NCI-H510A treated with DMSO at 0.1 percent for 48 hours (cell line): ENCODE measurements at regions not wholly inside any gene's neighbourhood (a gene's known extent, or its start where the extent isn't known, plus 50 kb on each side); places are given as distances from the start of the nearest gene placed in this dataset.

ENCODE experiments used
- DNase-seq: peaks from one replicate; lab custom pipeline; 2025; lab: John Stamatoyannopoulos, UW

DNA sequence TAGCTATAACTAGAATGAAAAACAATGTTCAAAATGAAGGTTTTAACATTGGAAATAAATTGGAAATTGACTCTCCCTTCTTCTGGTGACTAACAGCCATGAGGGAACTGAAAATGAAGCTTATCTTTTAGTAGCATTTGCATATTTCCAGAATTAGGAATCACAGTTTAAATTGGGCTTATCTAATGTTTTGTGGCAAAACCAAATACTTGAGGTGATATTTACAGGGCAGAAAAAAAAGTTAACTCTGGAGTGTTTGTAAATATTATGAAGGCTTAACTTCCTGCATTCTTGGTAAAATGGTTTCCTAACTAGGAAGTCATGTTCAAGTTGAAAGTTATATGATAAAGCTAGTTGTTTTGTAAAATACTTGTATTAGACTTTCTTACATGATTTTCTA, 96.4 kb upstream of the SOX9 start:
- DNase-seq, result no peak

DNA sequence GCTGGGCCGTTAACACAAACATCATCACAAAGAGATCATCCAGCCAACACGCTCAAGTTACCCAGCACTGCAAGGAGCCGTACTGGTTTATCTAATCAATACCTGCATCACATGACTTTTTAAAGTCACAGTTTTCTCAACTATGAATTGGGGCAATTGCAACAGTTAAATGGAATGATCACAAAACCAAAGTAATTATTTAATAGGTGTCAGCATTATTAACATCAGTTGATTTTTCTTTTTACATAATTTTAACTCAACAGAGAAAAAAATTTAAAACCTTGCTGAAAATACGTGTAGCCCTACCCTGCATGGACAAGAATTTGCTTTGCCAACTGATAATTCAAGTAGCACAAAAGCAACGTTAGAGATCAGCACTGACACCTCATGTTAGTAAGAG, 95.7 kb upstream of the SOX9 start:
- DNase-seq, result no peak

DNA sequence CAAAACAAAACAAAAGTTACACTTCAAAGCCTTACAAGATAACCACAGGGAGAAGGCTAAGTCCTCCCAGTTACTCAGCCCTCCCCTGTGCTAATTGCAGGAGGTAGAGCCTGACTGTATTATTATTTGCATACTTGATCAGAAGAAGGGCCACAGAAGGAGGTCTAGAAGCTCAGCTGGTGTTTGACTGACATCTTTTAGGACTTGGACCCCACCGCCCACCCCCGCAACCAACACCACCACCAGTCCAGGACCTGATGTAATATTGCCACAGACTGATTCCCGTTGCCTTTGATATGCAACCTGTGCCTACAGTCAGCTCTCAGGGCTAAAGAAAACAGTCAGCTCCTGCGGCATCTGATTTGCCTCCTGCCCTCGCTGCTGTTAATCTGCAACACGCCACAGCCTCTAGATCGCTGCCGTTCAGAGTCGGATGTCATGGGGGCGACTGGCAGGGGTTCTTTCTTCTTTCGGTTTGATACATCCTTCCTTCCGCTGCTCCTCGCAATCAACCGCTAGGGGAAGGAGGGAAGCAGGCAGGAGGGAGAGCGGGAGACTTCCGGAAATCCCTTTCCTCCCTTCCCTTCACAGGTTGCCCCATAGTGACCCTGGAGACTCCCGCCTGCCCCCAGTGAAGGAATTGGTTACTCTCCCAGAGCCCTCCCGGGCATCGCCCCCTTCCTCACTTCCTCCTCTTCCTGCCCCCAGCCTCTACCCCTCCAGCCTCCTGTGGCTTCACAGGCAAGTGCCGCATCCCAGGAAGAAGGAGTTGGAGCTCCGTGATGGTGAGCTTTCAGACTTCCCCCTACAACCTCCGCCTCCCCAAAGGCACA, 90.5 kb upstream of the SOX9 start:
- no peak for DNase-seq

DNA sequence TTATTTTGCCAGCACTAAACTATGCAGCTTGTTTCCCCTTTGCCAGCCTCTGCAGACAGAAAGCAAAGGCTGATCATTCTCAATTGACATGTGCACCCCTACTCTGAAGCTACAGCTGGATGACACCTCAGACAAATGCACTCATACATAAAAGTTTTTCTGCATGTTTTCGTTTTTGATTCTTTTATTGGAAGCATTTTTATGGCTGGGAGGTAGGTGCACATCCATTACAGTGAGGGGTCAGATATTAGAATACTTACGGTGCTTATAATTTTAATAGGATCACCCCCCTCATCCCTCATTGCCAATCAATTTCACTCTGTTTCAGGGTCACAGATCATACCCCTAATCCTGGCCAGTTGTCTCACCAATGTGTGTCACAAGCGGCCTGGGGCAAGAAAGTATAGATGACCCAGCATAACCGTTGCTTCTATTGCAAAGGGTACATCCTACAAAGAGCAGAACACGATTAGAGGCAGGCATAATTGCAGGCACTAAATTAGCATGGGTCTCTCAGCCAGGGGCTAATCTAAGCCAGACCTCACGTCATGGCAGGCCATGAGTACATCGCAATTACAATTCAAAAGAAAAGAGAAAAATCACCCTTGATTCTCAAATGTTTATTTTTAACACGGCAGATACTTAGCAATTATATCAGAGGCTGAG, 89.5 kb upstream of the SOX9 start:
- DNase-seq, result no peak

DNA sequence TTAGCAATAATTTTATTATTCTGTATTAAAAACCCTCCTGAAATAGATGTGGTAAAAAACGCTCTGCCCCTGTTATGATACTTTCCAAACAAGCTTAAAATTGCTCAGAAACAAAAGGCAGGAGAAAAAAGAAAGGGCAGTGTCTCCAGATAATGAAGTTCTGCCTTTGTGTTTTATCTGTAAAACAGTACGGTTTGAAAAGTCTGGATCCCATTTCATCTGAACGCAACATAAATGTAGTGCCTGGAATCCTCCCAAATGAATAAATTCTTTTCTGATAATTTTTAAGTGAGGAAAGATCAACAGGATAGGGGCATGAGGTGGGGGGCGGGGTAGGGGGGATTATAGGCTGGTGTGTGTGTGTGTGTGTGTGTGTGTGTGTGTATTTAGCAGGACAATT, 87.5 kb upstream of the SOX9 start:
- DNase-seq, result no peak

DNA sequence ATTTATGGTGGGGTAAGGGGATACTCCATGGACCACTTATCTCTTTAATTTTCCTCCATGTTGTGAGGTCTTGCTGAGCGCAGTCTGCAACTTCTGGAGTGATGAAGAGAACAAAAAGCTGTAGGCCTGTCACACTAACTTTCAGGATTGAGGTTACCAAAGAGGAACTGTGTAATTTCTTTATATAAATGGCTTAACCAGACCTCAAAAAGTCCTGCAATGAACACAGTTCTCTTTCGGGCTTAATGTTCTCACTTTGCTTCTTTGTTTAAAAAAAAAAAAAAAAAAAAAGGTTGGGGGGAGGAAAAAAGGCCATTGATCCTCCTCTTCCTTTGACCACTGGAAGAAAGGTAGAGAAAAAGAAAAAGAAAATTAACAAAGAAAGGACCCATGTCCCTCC, 86.8 kb upstream of the SOX9 start:
- DNase-seq, result no peak

DNA sequence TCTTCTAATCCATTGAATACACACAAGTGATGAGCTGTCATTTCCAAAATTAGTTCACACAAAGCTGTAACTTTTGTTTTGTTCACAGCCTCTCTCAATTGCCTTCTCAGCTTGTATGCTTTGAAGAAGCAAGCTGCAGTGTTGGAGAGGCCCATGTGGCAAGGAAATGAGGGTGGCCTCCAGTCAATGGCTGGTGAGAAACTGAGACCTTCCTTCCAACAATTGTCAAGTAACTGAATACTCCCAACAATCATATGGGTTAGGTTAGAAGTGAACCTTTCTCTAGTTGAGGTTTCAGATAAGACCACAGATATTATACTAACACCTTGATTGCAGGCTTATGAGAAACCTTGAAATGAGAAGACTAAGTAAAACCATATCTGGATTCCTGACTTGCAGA, 82.4 kb upstream of the SOX9 start:
- DNase-seq, result no peak

DNA sequence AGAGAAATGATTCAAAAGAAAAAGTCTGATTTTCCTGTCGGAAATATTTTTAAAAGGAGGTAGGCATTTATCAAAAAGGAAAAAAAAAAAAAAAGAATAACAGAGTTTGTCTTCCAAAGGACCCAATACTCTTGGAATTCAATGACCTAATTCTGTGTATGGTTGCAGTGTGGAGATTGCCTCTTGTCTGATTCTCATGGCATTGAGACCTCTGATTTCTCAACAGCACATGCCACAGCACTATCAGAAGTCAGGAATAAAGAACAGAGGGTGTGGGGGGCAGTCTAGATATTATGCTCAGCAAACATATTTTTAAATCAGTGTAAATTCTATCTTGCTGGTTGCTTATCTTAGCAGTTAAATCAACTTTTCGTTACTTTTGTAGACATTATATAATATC, 81.3 kb upstream of the SOX9 start:
- no peak for DNase-seq

DNA sequence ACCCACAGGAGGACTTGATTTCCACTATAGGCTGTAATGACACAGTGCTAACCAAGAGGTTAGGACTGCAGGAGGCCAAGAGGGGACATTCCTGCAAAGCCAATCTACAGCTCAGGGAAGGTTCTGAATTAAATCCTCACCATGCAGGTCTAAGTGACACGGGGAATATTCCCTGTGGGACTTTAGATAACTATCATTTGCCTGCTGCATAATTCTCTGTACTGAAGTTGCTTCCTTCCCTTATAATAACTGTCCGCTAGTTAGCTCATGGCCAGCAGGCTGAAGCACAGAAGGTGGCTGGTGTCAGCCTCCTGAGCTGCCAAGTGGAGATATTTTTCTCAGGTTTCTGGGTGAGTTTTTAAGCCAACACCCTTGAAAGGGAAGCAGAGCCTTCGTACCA, 74.6 kb upstream of the SOX9 start:
- no peak for DNase-seq

DNA sequence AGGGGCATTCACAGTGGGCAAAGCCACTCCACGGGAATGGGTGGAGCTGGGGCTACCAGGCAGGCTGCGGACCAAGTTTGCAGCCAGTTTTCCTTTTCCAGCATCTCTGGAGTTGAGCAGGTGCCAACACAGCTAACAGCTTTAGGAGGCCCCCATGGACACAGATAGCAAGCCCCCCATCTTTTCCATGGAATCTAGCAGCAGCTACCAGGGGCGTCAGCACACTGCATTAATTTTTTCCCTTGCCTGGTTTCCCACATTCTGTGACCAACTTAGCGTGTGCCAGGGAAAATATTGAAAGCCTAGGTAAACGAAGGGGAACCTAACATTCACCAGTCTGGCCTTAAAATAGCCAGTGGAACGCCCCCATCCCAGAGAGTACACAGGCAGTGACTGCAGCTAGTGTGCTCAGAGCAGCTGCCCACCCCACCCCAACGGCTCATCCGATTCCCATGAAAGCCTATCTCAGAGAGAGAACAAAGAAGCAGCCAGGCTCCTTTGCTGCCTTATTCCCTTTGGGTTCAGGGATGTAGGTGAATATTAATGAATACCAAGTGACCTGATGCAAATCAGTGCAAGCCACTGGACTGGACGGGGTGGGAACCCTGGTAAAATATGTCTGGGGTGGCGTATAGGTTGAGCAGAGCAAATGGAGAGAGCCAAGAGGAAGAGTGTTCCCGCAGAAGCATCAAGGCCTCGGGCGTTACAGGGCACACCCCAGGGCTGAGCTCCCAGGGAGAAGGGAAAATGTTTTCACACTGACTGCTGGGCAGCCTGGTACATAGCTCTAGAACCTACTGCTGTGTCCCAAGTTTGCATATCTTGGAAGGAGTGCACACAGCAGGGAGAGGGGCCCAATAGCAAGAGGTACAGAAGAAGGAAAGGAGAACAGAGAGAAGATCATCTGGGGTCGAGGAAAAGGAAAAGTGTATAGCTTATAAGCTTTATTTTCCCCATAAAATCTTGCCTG, 73.9 kb upstream of the SOX9 start:
- no peak for DNase-seq

DNA sequence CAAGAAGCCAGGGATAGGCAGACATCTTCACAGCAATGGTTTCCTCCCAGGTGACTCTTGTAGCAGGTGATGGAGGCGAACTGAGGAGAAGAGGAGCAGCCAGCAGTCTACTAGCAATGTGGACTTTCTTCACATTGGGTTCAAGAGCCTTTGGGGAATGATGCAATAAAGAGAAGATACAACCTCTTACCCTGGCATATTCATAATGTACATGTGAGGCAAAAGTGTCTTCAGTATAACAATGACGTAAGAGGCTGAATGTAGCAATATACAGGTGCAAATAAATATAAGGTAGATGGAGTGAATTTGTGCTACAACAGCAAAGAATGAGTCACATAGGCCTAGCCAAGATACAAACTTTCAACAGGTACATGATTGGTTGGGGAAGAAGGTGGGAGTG, 70.9 kb upstream of the SOX9 start:
- no peak for DNase-seq

DNA sequence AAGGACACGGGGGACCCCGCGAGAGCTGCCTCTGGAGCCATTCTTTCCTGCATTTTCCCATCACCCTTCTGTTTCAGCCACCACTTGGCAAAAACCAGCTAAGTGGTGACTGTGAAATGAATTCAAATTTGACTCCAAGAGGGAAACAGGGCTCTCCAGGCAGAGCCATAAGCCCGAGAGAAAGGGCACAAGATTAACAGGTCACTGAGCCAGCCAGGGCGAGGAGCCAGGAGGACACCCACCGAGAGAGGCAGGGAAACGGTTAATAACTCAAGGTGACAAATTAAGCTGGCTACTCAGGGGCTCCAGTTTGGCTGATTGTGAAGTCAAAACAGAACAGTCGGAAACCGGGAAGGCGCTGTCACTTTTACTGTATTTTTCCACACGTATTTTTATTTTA, 67.8 kb upstream of the SOX9 start:
- DNase-seq, result no peak

DNA sequence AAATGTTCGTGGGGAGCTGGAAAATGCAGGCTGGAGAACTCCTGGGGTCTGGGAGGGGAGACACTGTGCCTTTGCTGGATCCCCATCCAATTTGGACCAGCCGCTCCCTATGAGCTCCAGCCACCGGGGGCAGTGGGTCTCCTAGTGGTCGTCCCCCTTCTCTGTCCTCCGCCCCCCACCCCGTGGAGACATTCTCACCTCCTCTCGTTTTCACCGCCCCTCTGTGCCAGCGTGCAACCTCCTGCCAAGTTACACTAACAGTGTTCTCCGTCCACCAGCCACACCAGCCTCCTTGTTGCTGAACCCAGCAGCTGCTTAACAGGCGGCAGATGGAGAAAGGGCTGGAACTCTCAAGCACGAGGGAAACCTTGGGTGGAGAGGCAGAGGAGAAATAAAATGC, 67.4 kb upstream of the SOX9 start:
- DNase-seq, result no peak

DNA sequence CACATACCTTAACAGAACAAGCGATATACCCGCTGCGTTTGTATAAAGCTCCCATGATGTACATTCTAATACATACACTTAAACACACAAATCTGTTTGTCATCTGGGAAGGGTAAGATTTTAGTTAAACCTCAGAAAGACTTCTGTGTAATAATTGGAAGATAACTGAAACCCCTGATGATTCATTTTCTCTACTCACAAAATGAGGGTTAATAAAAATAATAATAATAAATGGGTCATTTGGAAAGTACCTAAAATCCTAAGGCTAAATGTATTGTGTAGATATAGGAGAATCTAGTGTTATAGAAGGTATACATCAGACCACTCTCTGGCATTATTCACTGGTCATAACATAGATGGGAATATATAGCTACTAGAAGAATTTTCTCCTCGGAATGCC, 64.7 kb upstream of the SOX9 start:
- no peak for DNase-seq

DNA sequence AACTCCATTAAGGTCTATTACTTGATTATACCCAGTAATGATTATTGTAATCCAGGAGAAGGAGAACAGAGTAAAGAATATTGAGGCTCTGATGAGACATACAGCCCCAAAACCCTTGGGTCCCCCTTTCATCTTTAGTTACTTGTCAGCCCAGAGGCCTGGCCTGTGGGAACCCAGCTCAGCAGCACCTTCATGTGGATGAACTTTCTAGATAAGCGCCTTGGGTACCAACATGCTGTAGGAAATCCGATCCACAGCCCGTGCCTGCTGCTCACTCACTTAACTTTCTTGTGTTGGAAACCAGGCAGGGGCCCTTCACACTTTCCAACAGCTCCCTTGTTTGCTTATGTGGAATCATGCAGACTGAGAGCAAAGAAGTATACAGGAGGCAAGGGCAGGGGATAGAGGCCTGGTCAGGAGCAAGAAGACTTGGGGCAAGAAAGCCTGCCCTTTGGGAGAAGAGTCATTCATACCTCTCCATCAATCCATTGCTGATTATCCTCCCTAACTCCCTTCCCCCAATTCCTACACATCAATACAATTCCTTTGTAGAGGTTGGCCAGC, 64.0 kb upstream of the SOX9 start:
- DNase-seq, result no peak

DNA sequence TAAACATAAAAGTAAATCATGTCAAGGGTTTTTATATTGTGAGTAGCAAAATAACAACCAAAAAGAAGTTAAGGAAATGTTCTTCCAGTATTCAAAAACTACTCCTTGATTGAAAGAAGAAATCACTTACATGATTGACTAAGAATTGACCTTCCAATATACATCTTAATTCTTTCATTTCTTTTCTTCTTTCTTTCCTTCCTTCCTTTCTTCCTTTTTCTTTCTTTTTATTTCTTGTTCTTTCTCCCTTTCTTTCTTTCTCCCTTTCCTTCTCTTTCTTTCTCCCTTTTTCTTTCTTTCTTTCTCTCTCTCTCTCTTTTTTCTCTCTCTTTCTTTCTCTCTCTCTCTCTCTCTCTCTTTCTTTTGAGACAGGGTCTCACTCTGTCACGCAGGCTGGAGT, 60.7 kb upstream of the SOX9 start:
- no peak for DNase-seq

DNA sequence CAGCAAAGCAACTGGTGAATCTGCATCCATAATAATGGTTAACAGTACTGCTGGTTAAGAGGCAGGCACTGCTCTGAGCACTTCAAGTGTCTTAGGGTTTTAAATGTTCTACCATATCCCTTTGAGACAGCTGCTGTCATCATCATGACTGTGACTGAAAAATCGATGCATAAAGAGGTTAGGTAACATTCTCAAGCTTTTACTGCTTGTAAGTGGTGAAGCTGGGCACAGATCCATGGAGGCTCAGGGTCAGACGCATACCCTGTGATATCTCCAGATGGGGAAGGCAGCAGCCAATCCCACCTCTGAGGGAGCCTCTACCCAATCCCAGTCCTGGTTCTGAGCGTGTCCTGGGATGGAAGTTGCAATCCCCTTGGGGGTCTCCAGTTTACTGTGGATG, 57.6 kb upstream of the SOX9 start:
- peak; percentile 74 for DNase-seq

DNA sequence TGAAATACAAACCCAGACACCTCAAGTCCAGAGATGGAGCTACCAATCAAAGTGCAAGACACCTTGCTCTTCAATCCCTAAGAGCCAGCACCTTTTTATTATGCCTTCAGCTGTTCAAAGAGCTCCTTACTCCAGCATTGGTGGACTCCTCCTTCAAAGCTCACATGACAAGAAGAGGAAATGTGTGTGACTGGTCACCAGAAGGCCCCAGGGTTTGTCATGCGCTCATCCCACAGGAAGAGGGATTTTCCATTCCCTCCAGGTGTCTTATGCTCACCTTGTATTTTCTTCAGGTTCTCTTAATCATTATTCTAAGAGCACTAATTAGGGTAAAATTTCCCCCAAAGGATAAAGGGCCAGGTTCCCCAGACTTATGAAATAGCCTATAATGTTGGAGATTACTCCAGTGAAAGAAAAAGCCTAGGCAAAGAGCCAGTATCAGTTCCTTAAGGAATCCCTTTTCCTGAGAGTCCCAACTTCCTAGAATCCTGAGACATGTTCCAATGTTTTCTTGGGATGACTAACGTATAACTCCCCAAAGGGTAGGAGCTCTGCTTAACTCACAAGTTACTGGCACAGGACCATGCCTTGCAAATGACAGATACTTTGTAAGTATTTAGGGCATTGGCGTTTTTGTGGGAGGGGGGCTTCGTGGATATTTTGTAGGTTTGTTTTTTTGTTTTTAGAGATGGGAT, 56.9 kb upstream of the SOX9 start:
- DNase-seq, result peak; percentile 4

DNA sequence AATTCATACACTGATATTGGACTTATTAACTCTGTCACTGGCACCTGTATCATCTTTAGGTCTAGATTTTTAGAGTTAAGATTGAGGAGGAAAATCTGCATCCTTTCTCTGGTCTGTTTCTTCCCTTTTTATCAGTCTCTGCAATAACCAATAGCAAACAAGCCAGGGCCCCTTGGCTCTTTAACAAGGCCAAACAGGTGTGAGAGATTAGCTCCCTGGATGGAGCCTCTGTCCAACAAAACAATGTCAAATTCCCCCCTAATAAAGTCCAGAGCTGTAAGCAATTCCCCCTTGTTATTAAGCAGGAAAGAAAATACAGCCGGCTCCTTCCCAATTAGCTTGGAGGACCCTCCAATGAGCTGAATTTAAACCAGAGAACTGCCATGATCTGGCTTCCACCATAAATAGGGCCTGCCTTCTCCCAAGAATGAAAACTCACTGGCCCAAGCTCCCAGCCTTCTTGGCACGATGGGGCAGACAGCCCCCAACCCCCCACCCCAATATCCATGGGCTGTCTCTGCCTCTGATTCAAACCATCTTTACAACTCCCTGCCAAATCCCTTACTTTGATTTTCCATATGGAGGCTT, 56.1 kb upstream of the SOX9 start:
- DNase-seq, result no peak

DNA sequence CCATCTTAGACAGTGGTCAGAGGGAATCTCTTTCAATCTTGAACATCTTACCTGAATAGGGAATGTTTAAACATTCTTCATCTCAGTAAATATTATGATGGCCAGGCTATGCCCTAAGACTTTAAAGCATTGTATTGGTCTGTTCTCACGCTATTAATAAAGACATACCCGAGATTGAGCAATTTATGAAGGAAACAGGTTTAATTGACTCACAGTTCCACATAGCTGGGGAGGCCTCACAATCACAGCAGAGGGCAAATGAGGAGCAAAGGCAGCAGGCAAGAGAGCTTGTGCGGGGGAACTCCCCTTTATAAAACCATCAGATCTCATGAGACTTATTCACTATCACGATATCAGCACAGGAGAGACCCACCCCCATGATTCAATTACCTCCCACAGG, 55.3 kb upstream of the SOX9 start:
- no peak for DNase-seq

DNA sequence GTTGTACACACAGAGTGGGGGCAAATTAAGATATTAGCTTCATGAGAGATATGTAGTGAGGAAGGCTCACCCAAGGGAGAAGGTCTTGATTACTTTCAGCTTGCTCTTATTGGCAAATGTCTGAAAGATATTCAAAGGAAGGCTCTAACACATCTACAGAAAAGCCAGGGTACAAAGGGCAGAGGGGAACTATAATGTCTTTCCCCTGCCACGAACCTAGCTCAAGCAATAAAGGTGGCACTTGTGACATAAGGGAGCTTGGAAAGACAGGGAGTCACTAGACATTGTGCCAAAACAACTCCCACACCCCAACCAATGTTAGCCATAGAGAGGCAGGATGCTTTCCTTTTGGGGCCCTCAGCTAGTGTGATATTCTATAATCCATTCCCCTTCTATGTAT, 52.2 kb upstream of the SOX9 start:
- DNase-seq, result no peak
